ENCODE measurements at regions not wholly inside any gene's neighbourhood (a gene's known extent, or its start where the extent isn't known, plus 50 kb on each side); places are given as distances from the start of the nearest gene placed in this dataset.

DNA sequence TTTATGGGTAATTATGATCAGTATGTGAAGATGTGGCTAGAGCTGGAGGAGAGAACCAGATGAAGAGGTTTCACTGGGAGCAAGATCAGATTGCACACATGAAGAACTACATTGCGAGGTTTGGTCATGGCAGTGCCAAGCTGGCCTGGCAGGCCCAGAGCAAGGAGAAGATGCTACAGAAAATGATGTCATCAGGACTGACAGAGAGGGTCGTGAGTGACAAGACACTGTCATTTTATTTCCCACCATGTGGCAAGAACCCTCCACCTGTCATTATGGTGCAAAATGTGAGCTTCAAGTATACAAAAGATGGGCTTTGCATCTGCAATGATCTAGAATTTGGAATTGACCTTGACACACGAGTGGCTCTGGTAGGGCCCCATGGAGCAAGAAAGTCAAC, 168.3 kb downstream of the C3orf38 start:
- H3K36me3 ChIP-seq: no peaks in the 10 kb centered on the region
- no peaks in the 10 kb centered on the region for H3K9me3 ChIP-seq
- TF ChIP-seq EP300 (IDR thresholded peaks at IDR 0.05) (no peak), POLR2AphosphoS5 (IDR thresholded peaks at IDR 0.05) (no peak), POLR2A (IDR thresholded peaks at IDR 0.05) (no peak), CTCF (IDR thresholded peaks at IDR 0.05) (no peak)
- DNase-seq: no peak
- no peaks in the 10 kb centered on the region for H3K27me3 ChIP-seq
- no peak overlapping the region for H3K4me3 ChIP-seq
- H3K27ac ChIP-seq: no peak overlapping the region
- 76 to 87% (median 80%) methylated on average over 3 of the region's 3 CpGs for WGBS, 5 donors
- H3K4me1 ChIP-seq: no peaks in the 10 kb centered on the region
- intact Hi-C loops (cut with DNase I; ENCODE audit: low total_unique reads): no loop called here

DNA sequence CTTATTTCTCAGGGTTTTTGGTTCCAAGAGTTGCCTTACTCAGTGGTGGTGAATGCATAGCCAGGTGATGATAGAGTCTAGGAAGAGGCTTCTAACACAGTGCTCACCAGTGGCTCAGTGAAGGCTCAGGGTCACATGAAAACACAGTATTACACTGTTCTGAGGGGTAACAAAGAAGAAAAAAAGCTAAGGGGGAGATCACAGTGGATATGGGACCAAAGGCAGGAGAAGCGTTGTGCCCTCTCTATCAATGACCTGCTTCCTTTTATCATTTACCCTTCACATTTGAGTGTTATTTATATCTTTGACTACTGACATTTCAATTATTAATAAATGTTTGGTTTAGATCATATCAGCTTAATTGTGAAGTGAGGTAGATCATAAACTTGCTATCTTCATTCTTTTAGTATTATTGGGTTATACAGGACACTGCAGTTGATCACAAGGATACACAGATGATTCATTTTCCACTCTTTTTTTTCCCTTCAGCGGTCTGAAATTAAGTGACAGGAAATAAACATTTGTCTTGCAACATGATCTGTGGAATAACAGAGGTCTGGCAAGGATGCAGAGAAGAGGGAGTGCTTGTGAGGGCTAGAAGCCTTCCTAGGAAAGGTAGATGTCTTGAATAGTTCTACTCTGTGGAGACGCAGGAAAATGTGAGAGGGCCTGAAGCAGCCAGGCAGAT, 171.7 kb downstream of the C3orf38 start:
- 42 to 49% (median 44%) methylated on average over 3 of the region's 3 CpGs for WGBS, 5 donors
- H3K36me3 ChIP-seq: no peaks in the 10 kb centered on the region
- no peak for TF ChIP-seq POLR2A (IDR thresholded peaks at IDR 0.05)
- no peak for TF ChIP-seq POLR2AphosphoS5 (IDR thresholded peaks at IDR 0.05)
- no peak for TF ChIP-seq EP300 (IDR thresholded peaks at IDR 0.05)
- no peak for TF ChIP-seq CTCF (IDR thresholded peaks at IDR 0.05)
- intact Hi-C loops (cut with DNase I; ENCODE audit: low total_unique reads): no loop called here
- no peak overlapping the region for H3K27ac ChIP-seq
- H3K4me1 ChIP-seq: no peaks in the 10 kb centered on the region
- no peak overlapping the region for H3K4me3 ChIP-seq
- no peaks in the 10 kb centered on the region for H3K9me3 ChIP-seq
- no peak for DNase-seq
- H3K27me3 ChIP-seq: no peaks in the 10 kb centered on the region

GRCh38 chr3:88324788-88325187, 175.0 kb downstream of the C3orf38 start:
- TF ChIP-seq EP300 (IDR thresholded peaks at IDR 0.05) (no peak), POLR2AphosphoS5 (IDR thresholded peaks at IDR 0.05) (no peak), POLR2A (IDR thresholded peaks at IDR 0.05) (no peak), CTCF (IDR thresholded peaks at IDR 0.05) (no peak)
- no peaks in the 10 kb centered on the region for H3K27me3 ChIP-seq
- 58 to 76% (median 61%) methylated on average over 2 of the region's 2 CpGs for WGBS, 5 donors

GRCh38 chr3:88334187-88334868, 184.6 kb downstream of the C3orf38 start:
- no peak for DNase-seq
- no peaks in the 10 kb centered on the region for H3K27me3 ChIP-seq
- no peak overlapping the region for H3K27ac ChIP-seq
- no peak for TF ChIP-seq POLR2A (IDR thresholded peaks at IDR 0.05)
- no peak for TF ChIP-seq EP300 (IDR thresholded peaks at IDR 0.05)
- TF ChIP-seq CTCF (IDR thresholded peaks at IDR 0.05): no peak
- TF ChIP-seq POLR2AphosphoS5 (IDR thresholded peaks at IDR 0.05): no peak
- no peak overlapping the region for H3K4me3 ChIP-seq
- no peaks in the 10 kb centered on the region for H3K4me1 ChIP-seq
- WGBS, 5 donors: 77 to 87% (median 83%) methylated on average over 7 of the region's 7 CpGs
- no peaks in the 10 kb centered on the region for H3K36me3 ChIP-seq
- H3K9me3 ChIP-seq: peaks cover 0 to 21% (median 11%) of the 10 kb centered on the region in 4 donors
- intact Hi-C loops (cut with DNase I; ENCODE audit: low total_unique reads): no loop called here

More at GRCh38 chr3:88324788-88325187, 175.0 kb downstream of the C3orf38 start:
- no peaks in the 10 kb centered on the region for H3K9me3 ChIP-seq
- H3K4me1 ChIP-seq: no peaks in the 10 kb centered on the region
- H3K27ac ChIP-seq: no peak overlapping the region
- H3K4me3 ChIP-seq: no peak overlapping the region
- no peaks in the 10 kb centered on the region for H3K36me3 ChIP-seq
- intact Hi-C loops (cut with DNase I; ENCODE audit: low total_unique reads): no loop called here
- no peak for DNase-seq

Measured in stomach (tissue), 8 donors.